GM23338 (cell line): ENCODE measurements at regions not wholly inside any gene's neighbourhood (a gene's known extent, or its start where the extent isn't known, plus 50 kb on each side); places are given as distances from the start of the nearest gene placed in this dataset.

Source experiments
- ATAC-seq: fragments of 200-7000 bp; cut with Tn5 transposase; 3 replicates; pipeline ENCODE4 v1.9.1; 2020
- DNase-seq: peaks from one replicate; pipeline ENCODE4 v3.0.0-alpha.2; 2015; ENCODE audit warnings: low spot score
- H2AFZ ChIP-seq: fragments of 200-600 bp; sonication (generic); 2 replicates; pipeline ENCODE4 v1.8.0; 2016; ENCODE audit warnings: antibody characterized with exemption, mild to moderate bottlenecking, moderate library complexity
- H3F3A ChIP-seq: fragments of 200-600 bp; sonication (generic); replicated peaks from 2 replicates; pipeline ENCODE4 v1.8.0; 2017; ENCODE audit warnings: antibody characterized with exemption, mixed run types, low read depth
- H3K27ac ChIP-seq: fragments of 200-600 bp; sonication (generic); 2 replicates; pipeline ENCODE4 v1.6.1; 2016; ENCODE audit warnings: low read depth
- H3K27me3 ChIP-seq: fragments of 200-600 bp; sonication (generic); 2 replicates; pipeline ENCODE4 v1.8.0; 2016; ENCODE audit warnings: mild to moderate bottlenecking, mixed run types, moderate library complexity; ENCODE audit not compliant: insufficient read depth
- H3K36me3 ChIP-seq: fragments of 200-600 bp; sonication (generic); 2 replicates; pipeline ENCODE4 v1.8.0; 2016; ENCODE audit warnings: mild to moderate bottlenecking; ENCODE audit not compliant: insufficient read depth
- H3K4me1 ChIP-seq: fragments of 200-600 bp; sonication (generic); 2 replicates; pipeline ENCODE4 v1.8.0; 2016; ENCODE audit warnings: mild to moderate bottlenecking, moderate library complexity; ENCODE audit not compliant: insufficient read depth
- H3K4me2 ChIP-seq: fragments of 200-600 bp; sonication (generic); 2 replicates; pipeline ENCODE4 v1.7.1; 2017; ENCODE audit warnings: mixed run types
- H3K4me3 ChIP-seq: fragments of 200-600 bp; sonication (generic); 2 replicates; pipeline ENCODE4 v1.6.1; 2016; ENCODE audit warnings: mixed run types
- H3K79me2 ChIP-seq: fragments of 200-600 bp; sonication (generic); replicated peaks from 2 replicates; pipeline ENCODE4 v1.8.0; 2017; ENCODE audit warnings: mild to moderate bottlenecking; ENCODE audit not compliant: insufficient read depth
- H3K9me2 ChIP-seq: fragments of 200-600 bp; sonication (generic); 2 replicates; pipeline ENCODE4 v1.8.0; 2017; ENCODE audit not compliant: insufficient read depth
- H4K20me1 ChIP-seq: fragments of 200-600 bp; sonication (generic); replicated peaks from 2 replicates; pipeline ENCODE4 v1.8.0; 2017; ENCODE audit warnings: mild to moderate bottlenecking; ENCODE audit not compliant: insufficient read depth
- H3K27ac Mint-ChIP-seq: 2 replicates; pipeline ENCODE4 v1.8.0; 2020; ENCODE audit warnings: inconsistent platforms, mild to moderate bottlenecking, moderate library complexity, mixed read lengths
- H3K27me3 Mint-ChIP-seq: 3 replicates; pipeline ENCODE4 v1.8.0; 2022; ENCODE audit warnings: low read depth, mild to moderate bottlenecking, moderate library complexity, mixed read lengths, inconsistent platforms; ENCODE audit not compliant: insufficient read depth, poor library complexity
- H3K36me3 Mint-ChIP-seq: 3 replicates; pipeline ENCODE4 v1.8.0; 2021; ENCODE audit warnings: low read depth, mild to moderate bottlenecking, inconsistent platforms, moderate library complexity, mixed read lengths
- H3K4me1 Mint-ChIP-seq: 3 replicates; pipeline ENCODE4 v1.8.0; 2020; ENCODE audit warnings: mild to moderate bottlenecking, inconsistent platforms, mixed read lengths
- H3K4me3 Mint-ChIP-seq: 3 replicates; pipeline ENCODE4 v1.8.0; 2021; ENCODE audit warnings: moderate library complexity, mild to moderate bottlenecking, inconsistent platforms, mixed read lengths
- H3K9me3 Mint-ChIP-seq: 3 replicates; pipeline ENCODE4 v1.8.0; 2020; ENCODE audit warnings: moderate library complexity, mild to moderate bottlenecking, inconsistent platforms, mixed read lengths
- JUNB ChIP-seq: IDR thresholded peaks from one replicate; pipeline ENCODE4 v1.6.1; 2016; ENCODE audit warnings: antibody characterized with exemption; ENCODE audit not compliant: unreplicated experiment
- TF ChIP-seq, protein P1 (sequence below): IDR thresholded peaks from one replicate; pipeline ENCODE4 v1.6.1; 2018; ENCODE audit warnings: antibody characterized with exemption; ENCODE audit not compliant: unreplicated experiment
- TF ChIP-seq, protein P2 (sequence below): fragments of 250-450 bp; sonication (Bioruptor Pico); IDR thresholded peaks from 2 replicates; pipeline ENCODE4 v1.5.0; 2020; ENCODE audit warnings: mild to moderate bottlenecking, moderate library complexity

DNA sequence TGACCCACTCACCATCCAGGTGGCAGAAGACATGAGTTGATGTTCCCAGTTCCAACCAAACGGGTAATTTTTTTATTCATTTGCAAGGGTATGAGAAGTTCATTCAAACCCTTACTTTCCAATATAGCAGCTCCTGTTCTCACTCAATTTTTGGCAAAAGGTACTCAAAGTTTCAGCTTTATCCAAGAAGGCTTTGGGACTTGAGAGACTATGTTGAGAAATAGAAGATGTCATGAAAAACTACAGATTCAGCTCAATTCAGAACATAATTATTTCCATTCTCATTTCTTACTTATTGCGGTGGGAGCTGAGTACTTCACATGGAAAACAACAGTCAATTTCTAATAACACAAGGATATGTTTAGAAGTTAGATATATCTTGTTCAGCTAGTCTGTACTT is 162.3 kb downstream of the FNDC1 start:
- Mint-ChIP-seq H3K27ac (no peak overlapping the region), H3K36me3 (peaks cover 3% of the 10 kb centered on the region), H3K27me3 (peaks cover 5% of the 10 kb centered on the region), H3K4me1 (no peaks in the 10 kb centered on the region), H3K4me3 (no peak overlapping the region), H3K9me3 (peaks cover 21% of the 10 kb centered on the region)
- H3F3A ChIP-seq: no peaks in the 10 kb centered on the region
- H3K79me2 ChIP-seq: no peaks in the 10 kb centered on the region
- TF ChIP-seq JUNB: no peak
- TF ChIP-seq, protein P1, sequence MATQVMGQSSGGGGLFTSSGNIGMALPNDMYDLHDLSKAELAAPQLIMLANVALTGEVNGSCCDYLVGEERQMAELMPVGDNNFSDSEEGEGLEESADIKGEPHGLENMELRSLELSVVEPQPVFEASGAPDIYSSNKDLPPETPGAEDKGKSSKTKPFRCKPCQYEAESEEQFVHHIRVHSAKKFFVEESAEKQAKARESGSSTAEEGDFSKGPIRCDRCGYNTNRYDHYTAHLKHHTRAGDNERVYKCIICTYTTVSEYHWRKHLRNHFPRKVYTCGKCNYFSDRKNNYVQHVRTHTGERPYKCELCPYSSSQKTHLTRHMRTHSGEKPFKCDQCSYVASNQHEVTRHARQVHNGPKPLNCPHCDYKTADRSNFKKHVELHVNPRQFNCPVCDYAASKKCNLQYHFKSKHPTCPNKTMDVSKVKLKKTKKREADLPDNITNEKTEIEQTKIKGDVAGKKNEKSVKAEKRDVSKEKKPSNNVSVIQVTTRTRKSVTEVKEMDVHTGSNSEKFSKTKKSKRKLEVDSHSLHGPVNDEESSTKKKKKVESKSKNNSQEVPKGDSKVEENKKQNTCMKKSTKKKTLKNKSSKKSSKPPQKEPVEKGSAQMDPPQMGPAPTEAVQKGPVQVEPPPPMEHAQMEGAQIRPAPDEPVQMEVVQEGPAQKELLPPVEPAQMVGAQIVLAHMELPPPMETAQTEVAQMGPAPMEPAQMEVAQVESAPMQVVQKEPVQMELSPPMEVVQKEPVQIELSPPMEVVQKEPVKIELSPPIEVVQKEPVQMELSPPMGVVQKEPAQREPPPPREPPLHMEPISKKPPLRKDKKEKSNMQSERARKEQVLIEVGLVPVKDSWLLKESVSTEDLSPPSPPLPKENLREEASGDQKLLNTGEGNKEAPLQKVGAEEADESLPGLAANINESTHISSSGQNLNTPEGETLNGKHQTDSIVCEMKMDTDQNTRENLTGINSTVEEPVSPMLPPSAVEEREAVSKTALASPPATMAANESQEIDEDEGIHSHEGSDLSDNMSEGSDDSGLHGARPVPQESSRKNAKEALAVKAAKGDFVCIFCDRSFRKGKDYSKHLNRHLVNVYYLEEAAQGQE: no peak
- TF ChIP-seq, protein P2, sequence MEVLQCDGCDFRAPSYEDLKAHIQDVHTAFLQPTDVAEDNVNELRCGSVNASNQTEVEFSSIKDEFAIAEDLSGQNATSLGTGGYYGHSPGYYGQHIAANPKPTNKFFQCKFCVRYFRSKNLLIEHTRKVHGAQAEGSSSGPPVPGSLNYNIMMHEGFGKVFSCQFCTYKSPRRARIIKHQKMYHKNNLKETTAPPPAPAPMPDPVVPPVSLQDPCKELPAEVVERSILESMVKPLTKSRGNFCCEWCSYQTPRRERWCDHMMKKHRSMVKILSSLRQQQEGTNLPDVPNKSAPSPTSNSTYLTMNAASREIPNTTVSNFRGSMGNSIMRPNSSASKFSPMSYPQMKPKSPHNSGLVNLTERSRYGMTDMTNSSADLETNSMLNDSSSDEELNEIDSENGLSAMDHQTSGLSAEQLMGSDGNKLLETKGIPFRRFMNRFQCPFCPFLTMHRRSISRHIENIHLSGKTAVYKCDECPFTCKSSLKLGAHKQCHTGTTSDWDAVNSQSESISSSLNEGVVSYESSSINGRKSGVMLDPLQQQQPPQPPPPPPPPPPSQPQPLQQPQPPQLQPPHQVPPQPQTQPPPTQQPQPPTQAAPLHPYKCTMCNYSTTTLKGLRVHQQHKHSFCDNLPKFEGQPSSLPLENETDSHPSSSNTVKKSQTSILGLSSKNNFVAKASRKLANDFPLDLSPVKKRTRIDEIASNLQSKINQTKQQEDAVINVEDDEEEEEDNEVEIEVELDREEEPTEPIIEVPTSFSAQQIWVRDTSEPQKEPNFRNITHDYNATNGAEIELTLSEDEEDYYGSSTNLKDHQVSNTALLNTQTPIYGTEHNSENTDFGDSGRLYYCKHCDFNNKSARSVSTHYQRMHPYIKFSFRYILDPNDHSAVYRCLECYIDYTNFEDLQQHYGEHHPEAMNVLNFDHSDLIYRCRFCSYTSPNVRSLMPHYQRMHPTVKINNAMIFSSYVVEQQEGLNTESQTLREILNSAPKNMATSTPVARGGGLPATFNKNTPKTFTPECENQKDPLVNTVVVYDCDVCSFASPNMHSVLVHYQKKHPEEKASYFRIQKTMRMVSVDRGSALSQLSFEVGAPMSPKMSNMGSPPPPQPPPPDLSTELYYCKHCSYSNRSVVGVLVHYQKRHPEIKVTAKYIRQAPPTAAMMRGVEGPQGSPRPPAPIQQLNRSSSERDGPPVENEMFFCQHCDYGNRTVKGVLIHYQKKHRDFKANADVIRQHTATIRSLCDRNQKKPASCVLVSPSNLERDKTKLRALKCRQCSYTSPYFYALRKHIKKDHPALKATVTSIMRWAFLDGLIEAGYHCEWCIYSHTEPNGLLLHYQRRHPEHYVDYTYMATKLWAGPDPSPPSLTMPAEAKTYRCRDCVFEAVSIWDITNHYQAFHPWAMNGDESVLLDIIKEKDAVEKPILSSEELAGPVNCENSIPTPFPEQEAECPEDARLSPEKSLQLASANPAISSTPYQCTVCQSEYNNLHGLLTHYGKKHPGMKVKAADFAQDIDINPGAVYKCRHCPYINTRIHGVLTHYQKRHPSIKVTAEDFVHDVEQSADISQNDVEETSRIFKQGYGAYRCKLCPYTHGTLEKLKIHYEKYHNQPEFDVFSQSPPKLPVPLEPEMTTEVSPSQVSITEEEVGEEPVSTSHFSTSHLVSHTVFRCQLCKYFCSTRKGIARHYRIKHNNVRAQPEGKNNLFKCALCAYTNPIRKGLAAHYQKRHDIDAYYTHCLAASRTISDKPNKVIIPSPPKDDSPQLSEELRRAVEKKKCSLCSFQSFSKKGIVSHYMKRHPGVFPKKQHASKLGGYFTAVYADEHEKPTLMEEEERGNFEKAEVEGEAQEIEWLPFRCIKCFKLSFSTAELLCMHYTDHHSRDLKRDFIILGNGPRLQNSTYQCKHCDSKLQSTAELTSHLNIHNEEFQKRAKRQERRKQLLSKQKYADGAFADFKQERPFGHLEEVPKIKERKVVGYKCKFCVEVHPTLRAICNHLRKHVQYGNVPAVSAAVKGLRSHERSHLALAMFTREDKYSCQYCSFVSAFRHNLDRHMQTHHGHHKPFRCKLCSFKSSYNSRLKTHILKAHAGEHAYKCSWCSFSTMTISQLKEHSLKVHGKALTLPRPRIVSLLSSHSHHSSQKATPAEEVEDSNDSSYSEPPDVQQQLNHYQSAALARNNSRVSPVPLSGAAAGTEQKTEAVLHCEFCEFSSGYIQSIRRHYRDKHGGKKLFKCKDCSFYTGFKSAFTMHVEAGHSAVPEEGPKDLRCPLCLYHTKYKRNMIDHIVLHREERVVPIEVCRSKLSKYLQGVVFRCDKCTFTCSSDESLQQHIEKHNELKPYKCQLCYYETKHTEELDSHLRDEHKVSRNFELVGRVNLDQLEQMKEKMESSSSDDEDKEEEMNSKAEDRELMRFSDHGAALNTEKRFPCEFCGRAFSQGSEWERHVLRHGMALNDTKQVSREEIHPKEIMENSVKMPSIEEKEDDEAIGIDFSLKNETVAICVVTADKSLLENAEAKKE (CRISPR knock-in tag): no peak
- no peak for DNase-seq
- no peaks in the 10 kb centered on the region for H3K27me3 ChIP-seq
- no peak overlapping the region for H3K27ac ChIP-seq
- no peak overlapping the region for H3K4me3 ChIP-seq
- no peaks in the 10 kb centered on the region for H3K4me1 ChIP-seq
- no peak overlapping the region for H3K4me2 ChIP-seq
- H3K9me2 ChIP-seq: no peaks in the 10 kb centered on the region
- no peaks in the 10 kb centered on the region; the same call in 1 of the 2 replicates for H3K36me3 ChIP-seq
- no peak overlapping the region for H2AFZ ChIP-seq
- H4K20me1 ChIP-seq: no peaks in the 10 kb centered on the region
- no peak for ATAC-seq
